Endothelial cell of hepatic sinusoid (primary cell): ENCODE measurements at regions not wholly inside any gene's neighbourhood (a gene's known extent, or its start where the extent isn't known, plus 50 kb on each side); places are given as distances from the start of the nearest gene placed in this dataset.

Source experiments
- in situ Hi-C: cut with HindIII; loops from 2 replicates; pipeline ENCODE4 v1.10.0; 2017; ENCODE audit warnings: low sequenced_read_pairs

DNA sequence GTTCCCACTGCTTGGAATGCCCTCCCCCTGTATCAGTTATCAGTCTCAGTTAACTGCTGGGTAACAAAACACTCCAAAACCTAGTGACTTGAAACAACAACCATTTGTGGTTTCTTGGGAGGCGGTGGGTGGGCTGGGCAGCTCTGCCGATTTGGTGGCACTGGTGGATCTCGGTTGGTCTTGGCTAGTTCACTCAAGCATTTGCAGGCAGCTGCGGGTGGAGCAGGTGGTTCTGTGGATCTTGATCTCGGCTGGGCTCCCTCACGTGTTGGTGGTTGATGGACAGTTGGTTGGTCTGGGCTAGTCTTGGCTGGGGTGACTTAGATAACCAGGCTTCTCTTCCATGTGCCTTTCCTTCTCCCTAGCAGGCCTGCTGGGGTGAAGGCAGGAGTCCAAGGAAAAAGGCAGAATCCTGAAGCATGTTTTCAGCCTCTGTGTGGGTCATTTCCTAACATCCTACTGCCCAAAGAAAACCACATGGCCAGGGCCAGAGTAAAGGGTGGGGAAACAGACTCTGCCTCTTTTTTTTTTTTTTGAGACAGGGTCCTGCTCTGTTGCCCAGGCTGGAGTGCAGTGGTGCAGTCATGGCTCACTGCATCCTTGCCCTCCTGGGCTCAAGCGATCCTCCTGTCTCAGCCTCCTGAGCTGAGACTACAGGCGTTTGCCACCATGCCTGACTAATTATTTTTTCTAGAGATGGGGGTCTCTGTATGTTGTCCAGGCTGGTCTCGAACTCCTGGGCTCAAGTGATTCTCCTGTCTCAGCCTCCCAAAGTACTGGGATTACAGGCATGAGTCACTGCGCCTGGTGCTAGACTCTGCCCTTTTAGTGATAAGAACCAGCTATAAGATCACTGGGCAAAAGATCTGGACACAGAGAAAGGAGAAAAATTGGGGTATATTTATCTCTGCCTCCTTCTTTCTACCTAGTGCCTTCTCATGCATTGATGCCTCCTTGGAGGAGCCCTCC, 183.7 kb downstream of the RGS3 start:
- in situ Hi-C loops = no loop called here

DNA sequence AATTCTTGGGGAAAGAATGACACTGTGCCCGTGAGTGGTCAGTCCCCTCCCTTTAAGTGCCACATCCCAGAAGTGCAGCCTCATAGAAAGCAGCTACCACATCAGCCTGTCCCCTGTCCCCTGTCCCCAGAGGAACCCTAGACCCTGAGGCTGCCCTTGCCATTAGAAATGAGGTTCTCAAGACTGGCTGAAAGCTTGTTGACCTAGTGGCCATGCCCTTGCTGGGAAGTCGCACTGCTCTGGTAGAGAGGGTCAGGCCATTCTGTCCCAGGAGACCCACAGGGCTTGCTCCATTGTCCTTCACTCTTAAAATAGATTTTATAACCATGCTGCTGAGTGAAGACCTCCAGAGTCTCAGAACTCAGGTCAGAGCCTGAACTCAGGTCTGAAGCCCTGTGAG, 184.5 kb downstream of the RGS3 start:
- in situ Hi-C loops = no loop called here

DNA sequence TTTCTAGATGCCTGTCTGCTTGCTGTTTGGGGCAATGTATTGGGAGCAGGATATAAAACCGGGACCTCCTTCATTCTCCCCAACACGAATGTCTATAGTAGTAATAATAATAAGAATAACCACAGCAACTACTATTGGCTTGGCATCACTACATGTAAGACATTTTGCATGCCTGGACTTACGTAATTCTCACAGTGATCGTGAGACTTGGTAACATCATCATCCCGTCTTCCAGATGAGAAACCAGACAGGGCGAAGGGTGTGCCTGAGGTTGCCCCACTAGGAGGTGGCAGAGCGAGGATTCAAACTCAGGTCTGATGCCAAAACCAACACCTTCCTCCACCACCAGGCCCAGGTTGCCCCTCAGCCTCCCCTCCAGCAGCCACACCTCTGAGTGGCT, 185.1 kb downstream of the RGS3 start:
- in situ Hi-C loops = no loop called here

GRCh38 chr9:113649054-113649453, 185.5 kb downstream of the RGS3 start:
- in situ Hi-C loops = no loop called here

GRCh38 chr9:113649855-113650206, 186.3 kb downstream of the RGS3 start:
- in situ Hi-C loops = loop anchor here (5.0 kb wide), 3 partner anchors 58 to 223 kb away; no protein-coding TSS in a partner anchor

DNA sequence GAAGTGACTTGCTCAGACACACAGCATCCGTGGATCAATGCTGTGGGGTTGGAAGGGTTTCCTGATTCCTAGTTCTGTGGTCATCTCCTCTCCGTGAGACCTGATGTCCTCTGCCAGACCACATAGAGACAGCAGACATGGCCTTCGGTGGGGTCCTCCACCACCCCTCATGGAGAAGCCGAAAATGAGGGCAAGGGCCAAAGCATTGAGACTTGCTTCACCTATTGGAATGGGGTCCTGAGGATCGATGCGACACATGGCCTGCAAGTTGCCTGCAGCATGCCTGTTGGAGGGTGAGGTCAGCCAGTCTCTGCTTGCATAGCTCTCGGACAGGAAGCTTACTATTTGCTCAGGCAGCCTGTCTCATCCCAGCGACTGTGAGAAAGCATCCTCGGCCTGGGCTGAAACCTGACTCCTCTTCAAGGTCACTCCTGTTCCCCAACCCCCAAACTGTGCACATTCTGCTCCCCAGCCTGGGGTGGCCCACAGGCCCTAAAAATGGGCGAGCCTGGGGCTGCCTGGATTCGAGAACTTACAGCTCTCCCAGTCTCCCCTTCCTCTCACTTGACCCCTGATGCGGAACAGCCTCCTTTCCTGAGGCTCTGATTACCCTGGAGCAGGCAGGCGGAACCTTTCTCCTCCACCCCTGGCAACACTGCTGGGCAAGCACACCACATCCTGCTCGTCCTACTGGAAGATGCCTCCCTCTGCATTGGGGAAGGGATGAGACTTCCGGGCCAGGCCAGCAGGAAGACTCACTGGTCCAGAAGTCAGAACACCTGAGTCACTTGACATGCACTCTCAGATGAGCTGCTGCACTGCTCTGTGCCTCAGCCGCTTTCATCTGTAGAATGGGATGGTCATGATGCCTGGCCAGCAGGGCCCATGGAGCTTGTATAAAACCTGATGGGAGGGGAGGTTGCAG, 186.9 kb downstream of the RGS3 start:
- in situ Hi-C loops = loop anchor here (5.0 kb wide), 3 partner anchors 58 to 223 kb away; no protein-coding TSS in a partner anchor

DNA sequence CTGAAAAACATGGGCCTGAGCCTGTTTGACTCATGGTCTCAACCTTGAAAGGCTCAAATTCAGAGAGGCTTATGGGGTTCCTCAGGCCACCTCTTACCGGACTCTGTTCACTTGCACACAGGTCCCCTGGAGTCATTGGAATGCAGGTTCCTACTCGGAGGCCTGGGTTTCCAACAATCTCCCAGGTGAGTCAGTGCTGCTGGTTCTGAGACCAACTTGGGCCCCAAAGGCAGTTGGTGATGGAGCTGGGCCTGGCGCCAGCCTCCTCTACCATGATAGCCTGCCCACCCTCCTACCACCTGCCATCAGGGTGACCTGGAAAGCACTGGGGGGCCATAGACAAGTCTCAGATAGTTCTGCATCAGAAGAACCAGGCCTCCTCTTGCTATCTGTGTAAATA, 188.4 kb downstream of the RGS3 start:
- in situ Hi-C loops = loop anchor here (5.0 kb wide), 3 partner anchors 60 to 225 kb away; no protein-coding TSS in a partner anchor

DNA sequence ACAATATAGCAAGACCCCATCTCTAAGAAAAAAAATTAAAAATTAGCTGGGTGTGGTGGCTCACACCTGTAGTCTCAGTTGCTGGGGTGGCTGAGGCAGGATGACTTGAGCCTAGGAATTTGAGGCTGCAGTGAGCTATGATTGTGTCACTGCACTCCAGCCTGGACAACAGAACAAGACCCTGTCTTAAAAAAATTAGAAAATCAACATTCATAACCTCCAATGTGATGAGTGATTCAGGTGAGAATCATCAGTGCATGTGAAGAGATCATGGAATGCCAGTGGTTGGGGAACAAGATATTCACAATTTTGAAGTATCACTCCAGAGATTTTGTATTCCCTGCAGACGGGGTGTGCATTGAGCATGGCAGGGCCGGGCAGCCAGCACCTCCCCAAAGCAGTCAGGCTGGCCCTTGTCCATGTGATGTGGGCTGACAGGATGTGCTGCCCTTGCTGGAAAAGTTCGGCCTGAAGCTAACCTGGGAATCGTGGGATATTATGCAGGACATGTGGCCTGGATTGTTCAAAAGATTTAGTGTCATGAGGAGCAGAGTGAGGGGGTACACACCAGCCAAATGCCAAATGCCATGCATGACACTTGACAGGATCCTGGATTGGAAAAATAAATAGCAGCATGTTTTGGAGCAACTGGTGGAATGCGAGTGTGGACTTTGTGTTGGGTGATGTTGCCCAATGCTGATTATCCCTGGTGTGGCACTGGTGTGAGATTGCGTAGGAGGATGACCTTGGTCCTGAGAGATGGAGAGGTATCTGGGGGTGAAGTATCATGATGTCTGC, 189.0 kb downstream of the RGS3 start:
- in situ Hi-C loops = loop anchor here (5.0 kb wide), 3 partner anchors 60 to 225 kb away; no protein-coding TSS in a partner anchor

DNA sequence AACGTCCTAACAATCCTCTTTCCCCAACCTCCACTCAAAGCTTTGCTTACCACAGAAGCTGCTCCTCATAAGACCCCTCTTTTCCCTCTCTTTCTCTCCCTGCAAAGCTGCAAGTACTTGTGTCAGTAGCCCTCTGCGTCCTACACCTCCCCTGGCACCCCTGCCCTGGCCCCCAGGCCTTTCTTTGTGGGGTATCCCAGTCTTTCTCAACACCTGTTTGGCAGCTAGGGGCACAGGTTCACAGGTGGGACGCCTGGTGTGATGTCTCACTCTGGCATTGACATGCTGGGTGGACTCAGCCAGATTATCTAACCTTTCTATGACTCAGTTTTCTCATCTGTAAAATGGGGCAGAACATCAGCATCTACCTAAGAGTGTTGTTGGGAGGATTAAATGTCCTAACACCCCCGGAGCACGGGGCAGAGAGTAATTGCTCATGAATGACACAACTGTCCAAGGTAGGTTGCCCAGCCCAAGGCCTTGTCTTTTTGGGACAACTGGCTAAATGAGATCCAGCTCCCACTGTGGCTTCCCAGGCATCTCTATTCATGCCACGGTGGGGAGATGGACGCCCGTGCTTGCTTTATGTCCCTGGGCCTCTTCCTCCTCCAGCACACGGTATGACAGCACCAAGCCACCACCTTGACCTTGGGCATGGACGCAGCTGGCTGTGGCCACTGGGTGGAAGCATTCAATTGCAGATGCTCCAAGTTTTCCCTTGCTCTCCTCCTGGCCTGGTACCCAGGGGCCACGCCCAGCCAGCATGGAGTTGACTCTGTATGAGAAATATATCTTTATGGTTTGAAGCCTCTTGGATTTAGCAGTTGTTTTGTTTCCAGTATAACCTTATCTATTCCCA, 190.4 kb downstream of the RGS3 start:
- in situ Hi-C loops = loop anchor here (5.0 kb wide), 3 partner anchors 62 to 227 kb away; no protein-coding TSS in a partner anchor

DNA sequence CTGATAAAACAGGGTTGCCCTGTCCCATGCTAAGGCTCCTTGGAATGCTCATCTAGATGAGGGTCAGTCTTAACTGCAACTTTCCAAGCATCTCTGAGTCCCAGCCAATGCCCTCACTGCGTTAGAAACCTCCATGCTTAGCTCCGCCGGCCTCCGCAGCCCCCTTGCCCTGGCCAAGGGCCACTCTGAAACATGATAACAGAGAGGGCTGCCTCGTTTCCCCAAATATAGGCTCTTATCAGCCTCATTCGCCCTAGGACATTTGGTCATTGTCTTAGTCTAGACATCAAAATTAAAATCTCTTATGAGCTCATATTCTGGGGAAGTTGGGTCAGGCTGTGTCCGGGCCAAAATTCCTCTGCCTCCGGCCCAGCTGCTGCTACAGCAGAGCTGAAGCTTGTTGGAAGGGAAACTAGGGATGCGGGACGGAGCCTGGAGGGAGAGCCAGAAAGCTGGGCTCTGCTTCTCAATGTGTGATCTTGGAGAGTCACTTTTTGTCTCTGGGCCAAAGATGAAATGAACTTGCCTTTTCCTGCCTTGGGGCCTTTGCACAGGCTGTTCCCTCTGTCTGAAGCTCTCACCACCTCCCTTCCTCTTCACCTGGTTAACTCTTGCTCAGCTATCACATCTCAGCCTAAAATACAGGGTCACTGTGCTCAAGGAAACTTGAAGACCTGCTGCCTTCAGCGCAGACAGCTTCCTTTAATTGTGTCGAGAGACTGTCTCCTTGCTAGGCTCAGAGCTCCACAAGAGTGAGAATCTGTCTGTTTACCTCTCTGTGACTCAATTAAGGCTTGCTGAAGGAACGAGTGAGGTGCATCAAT, 191.3 kb downstream of the RGS3 start:
- in situ Hi-C loops = loop anchor here (5.0 kb wide), 3 partner anchors 63 to 228 kb away; no protein-coding TSS in a partner anchor

- in situ Hi-C loops = no loop called here
Measured at GRCh38 chr9:113656771-113657670, 193.5 kb downstream of the RGS3 start.

DNA sequence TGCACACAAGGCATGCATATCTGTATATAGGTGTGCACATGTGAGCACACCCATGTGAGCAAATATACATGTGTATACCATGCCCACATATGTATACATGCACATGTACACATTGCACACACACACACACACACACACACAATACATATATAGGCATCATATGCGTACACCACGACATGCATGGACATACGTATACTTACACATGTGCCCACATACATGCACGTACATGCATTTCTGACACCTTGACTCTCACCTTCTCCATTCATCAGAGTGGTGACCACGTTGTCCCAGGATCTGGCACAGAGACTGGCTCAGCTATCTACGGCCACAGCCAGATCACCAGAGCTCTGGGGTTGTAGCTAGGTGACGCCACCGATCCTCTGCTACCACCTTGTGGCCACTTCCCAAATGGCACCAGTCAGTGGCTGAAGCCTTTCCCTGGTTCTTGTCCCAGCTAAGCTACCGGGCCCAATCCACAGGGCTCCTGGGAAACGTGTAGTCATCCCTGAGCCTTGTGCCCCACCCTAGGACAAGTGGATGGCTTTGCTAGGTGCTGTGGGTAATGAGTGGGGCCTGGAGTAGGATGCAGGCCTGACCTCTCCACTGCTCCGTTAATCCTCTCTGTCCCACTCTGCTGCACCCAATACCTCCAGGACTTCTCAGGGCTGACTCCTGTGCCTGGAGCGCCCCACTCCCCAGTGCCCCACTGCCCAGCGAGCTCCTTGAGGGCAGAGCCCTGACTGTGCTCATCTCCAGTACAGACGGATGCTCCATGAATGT, 194.4 kb downstream of the RGS3 start:
- in situ Hi-C loops = no loop called here

DNA sequence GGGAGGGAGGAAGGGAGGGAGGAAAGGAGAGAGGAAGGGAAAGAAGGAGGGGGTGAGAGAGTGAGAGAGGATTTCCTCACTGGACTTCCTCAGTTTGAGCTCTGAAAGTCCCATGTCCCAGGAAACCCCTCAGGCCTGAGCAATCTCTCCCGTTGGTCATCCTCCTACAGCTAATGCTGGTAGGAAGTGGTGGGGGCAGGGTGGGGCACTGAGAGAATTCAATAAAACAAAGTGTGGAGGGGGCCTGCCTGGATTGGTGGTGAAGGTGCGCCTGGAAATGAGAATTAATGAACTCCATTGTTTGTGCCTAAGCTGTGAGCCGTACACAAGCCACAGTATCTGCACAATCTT, 195.0 kb downstream of the RGS3 start:
- in situ Hi-C loops = no loop called here

GRCh38 chr9:113659039-113659438, 195.5 kb downstream of the RGS3 start:
- in situ Hi-C loops = no loop called here

GRCh38 chr9:113659740-113660139, 196.2 kb downstream of the RGS3 start:
- in situ Hi-C loops = no loop called here

DNA sequence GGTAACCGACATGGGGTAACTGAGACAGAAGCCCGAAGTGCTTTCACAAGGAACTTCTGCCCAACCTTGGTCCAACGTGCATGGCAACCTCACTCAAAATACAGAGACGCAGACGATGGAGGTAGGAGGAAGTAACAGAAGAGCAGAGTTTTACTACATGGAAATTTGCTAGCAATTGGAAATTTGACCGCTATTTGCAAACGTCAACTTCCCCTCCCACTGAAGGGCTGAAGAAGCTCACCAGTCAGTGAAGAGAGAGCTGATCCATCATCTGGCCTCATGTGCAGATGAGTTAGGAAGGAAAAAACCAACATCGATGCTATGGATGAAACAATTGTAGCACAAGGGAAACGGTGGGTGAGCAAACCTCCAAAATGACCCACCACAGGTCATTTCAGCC, 196.7 kb downstream of the RGS3 start:
- in situ Hi-C loops = no loop called here

DNA sequence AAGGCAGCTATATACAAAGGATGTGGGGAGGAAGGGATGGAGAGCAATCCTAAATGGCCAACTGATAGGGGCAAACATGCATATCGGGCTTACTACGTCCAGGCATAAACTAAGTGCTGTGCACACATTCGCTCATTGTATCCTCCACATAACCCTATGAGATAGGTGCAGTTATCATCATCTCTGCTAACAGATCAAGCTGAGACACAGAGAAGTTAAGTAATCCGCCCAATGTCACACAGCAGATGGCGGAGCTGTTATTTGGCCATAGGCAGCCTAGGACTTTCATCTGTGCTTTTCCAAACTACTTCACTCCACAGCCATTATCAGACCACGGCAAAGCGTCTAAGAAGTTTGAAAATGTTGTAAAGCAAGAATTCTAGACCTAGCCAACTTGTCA, 197.5 kb downstream of the RGS3 start:
- in situ Hi-C loops = no loop called here
